HG02970 (cell line): ENCODE measurements at regions not wholly inside any gene's neighbourhood (a gene's known extent, or its start where the extent isn't known, plus 50 kb on each side); places are given as distances from the start of the nearest gene placed in this dataset.
A peak's percentile ranks its signal among the peaks of the same experiment; 100 is the strongest.

Experiments
- ATAC-seq: cut with Tn5 transposase; IDR thresholded peaks from one replicate; pipeline ENCODE4 v1.9.1; 2021; ENCODE audit warnings: mild to moderate bottlenecking, moderate library complexity, moderate number of reproducible peaks; ENCODE audit not compliant: unreplicated experiment, low FRiP score

- ATAC-seq: no peak
These were observed 232.6 kb downstream of the OPA1 start for GRCh38 chr3:193825617-193826016.

DNA sequence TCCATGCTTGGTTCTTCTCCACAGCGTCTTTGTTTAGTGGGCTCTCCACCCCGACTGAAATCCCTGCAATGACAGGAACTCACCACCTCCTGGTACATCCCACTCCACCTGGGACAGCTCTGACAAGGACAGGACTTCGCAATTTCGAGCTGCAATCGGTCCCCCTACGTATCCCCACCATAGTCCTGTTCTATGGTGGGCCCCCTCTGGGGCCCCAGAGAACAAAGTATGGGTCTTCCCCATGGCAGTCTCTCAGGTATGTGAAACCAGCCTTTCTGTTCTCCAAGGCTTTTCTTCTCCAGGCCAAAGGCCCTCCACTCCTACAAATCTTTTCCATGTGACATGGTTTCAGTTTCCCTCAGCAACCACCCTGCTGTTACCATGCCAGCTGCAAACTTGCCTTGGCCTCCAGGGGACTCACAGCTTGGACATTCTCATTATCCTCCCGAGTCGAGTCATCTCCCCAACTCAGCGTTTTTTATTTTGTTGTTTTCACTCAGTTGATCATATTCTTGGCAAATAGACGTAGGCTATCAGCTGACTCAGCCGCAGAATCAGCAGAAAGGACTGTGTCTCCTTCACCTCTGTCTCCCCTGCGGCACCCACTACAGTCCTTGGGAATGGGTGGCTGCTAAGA is 233.3 kb downstream of the OPA1 start:
- ATAC-seq: no peak

- no peak for ATAC-seq
These were observed 234.1 kb downstream of the OPA1 start for GRCh38 chr3:193827040-193827669.

- no peak for ATAC-seq
These were observed 234.9 kb downstream of the OPA1 start for GRCh38 chr3:193827871-193828270.

DNA sequence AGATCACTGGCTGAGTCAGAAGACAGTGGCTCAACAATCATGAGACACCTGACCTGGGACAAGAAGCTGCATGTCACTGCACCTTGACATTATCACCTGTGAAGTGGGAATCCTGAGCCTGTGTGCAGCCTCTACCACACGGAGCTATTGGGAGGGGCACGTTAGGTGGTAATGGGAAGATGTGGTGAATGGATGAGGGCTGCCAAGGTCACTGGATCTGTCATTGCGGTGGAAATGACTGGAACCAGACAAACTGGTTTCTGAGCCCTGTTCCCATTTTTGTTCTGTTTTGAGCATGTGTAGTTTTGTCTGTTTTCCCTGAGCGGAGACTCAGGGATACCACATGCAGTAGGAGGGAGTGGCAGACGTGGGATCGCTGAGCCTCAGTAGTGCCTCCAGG is 235.5 kb downstream of the OPA1 start:
- ATAC-seq: no peak

- no peak for ATAC-seq
These were observed 236.8 kb downstream of the OPA1 start for GRCh38 chr3:193829781-193830180.

DNA sequence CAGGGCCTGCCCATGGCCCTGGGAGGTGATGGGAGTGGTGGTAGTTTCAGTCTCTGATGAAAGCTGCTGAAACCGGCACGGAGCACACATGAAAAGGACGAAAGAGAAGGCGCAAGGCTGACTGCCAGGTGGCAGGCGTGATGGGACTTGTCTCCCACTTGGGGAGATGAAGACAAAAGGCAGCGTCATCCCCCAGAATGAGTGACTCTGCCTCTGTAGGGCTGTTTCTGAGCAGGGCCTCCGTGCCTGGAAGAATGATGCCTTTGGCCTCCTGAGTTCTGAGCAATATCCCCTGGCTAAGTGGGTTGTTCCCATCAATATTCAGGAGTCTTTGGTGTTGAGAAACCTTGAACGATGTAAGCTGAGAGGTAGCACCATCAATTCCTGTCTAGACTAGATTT is 237.8 kb downstream of the OPA1 start:
- no peak for ATAC-seq

DNA sequence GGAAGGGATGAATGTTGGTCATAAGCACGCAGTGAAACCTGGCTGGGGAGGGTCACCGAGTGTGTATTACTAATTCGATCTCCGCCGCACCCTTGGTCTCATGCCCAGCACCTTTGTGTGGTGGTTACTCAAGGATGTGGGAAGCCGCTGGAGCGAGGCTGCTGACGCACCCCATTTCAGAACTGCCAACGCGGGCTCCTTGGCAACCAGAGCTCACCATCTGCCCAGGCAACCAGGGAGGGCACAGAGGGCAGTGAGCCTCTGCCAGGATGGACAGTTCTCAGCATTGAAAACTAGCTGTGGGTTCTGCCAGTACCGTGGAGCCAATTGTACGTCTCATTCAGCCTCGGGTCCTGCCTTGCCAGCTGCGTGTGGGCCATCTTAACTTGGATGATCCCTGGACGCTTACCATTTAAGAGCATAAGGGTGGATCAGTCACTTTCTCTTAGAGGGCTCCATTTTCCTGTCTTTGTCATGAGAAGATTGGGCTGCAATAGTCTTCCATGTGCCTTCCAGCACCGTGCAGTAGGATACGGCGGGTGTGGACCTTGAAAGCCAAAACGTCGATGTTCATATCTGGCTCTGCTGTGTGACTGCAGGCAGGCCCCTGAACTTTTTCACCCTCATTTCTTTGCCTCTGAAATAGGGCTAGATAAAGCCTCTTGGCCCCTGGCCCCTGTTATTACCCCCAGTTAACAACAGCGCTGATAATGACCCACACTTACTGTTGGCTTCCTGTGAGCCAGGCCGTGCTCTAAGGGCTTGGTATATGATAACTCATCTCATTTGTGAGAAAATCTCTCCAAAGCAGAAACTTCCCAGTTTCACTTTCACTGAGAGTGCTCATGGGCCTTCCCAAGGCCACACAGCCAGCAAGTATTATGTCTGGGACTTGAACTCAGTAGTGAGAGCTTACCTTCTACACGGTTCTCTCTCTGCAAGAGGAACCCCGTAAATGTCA is 238.8 kb downstream of the OPA1 start:
- peak; percentile 43 for ATAC-seq

GRCh38 chr3:193832833-193833413 is 239.9 kb downstream of the OPA1 start:
- ATAC-seq: no peak

GRCh38 chr3:193833592-193833991 is 240.6 kb downstream of the OPA1 start:
- no peak for ATAC-seq

DNA sequence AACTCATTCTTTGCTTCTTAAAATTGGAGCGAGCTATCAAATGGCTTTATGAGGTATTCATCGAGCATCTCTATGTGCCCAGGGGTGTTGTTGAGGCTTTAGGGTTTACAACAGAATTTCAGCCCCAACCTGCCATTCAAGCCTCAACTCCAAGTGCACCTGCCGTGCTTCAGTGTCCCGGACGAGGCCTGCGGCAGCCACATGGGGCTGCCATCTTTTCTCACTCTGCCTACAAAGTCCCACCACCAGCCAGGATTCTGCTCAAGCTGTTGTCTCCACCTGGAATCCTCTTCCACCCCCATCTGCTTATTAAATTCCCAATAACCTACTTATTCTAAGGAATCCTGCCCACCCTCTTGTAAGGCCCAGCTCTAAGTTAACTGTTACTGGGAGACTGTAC is 242.4 kb downstream of the OPA1 start:
- ATAC-seq: no peak

- ATAC-seq: no peak
These were observed 243.5 kb downstream of the OPA1 start for GRCh38 chr3:193836511-193836910.

- no peak for ATAC-seq
These were observed 243.9 kb downstream of the OPA1 start for GRCh38 chr3:193836918-193837317.

- ATAC-seq: no peak
These were observed 244.4 kb downstream of the OPA1 start for GRCh38 chr3:193837347-193837827.

DNA sequence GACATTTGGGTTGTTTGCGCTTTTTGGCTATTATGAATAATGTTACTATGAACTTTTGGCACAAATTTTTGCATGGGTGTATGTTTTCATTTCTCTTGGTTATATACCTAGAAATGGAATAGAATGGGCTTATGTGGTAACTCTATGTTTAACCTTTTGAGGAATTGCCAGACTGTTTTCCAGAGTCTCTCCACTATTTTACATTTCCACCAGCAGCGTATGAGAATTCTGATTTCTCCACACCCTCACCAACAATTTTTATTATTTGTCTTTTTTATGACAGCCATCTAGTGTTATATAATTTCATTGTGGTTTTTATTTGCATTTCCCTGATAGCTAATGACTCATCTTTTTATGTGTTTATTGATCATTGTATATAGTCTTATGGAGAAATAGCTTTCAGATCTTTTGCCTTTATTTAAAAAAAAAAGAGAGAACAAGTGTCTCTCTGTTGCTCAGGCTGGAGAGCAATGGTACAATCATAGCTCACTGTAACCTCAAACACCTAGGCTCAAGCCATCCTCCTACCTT is 247.2 kb downstream of the OPA1 start:
- ATAC-seq: no peak

- ATAC-seq: no peak
These were observed 248.6 kb downstream of the OPA1 start for GRCh38 chr3:193841581-193841980.

GRCh38 chr3:193842029-193842798 is 249.2 kb downstream of the OPA1 start:
- no peak for ATAC-seq

- no peak for ATAC-seq
These were observed 249.9 kb downstream of the OPA1 start for GRCh38 chr3:193842832-193843473.
